HG03439 (cell line): ENCODE measurements at regions not wholly inside any gene's neighbourhood (a gene's known extent, or its start where the extent isn't known, plus 50 kb on each side); places are given as distances from the start of the nearest gene placed in this dataset.

Experiments used
- ATAC-seq: cut with Tn5 transposase; IDR thresholded peaks from one replicate; pipeline ENCODE4 v1.9.1; 2021; ENCODE audit warnings: mild to moderate bottlenecking, moderate library complexity; ENCODE audit not compliant: unreplicated experiment

- ATAC-seq, result no peak
Measured at GRCh38 chr13:61994174-61994573, 578.5 kb upstream of the PCDH20 start.

GRCh38 chr13:61989978-61990377 lies 574.3 kb upstream of the PCDH20 start:
- ATAC-seq, result no peak

- ATAC-seq, result no peak
Measured at GRCh38 chr13:61988810-61989209, 573.2 kb upstream of the PCDH20 start.

- ATAC-seq, result no peak
Measured at GRCh38 chr13:61975001-61975400, 559.4 kb upstream of the PCDH20 start.

- no peak for ATAC-seq
Measured at GRCh38 chr13:61965756-61966155, 550.1 kb upstream of the PCDH20 start.

GRCh38 chr13:61960981-61961380 lies 545.3 kb upstream of the PCDH20 start:
- no peak for ATAC-seq

GRCh38 chr13:61954092-61954491 lies 538.4 kb upstream of the PCDH20 start:
- no peak for ATAC-seq

GRCh38 chr13:61950828-61951227 lies 535.2 kb upstream of the PCDH20 start:
- ATAC-seq, result no peak

GRCh38 chr13:61944329-61944929 lies 528.8 kb upstream of the PCDH20 start:
- ATAC-seq, result no peak

- ATAC-seq, result no peak
Measured at GRCh38 chr13:61935710-61936109, 520.1 kb upstream of the PCDH20 start.

GRCh38 chr13:61927648-61928047 lies 512.0 kb upstream of the PCDH20 start:
- no peak for ATAC-seq

- ATAC-seq, result no peak
Measured at GRCh38 chr13:61918841-61919240, 503.2 kb upstream of the PCDH20 start.

GRCh38 chr13:61916483-61916882 lies 500.8 kb upstream of the PCDH20 start:
- ATAC-seq, result no peak

- no peak for ATAC-seq
Measured at GRCh38 chr13:61913183-61913582, 497.5 kb upstream of the PCDH20 start.

GRCh38 chr13:61908906-61909615 lies 493.4 kb upstream of the PCDH20 start:
- no peak for ATAC-seq

GRCh38 chr13:61905054-61905453 lies 489.4 kb upstream of the PCDH20 start:
- no peak for ATAC-seq

- ATAC-seq, result no peak
Measured at GRCh38 chr13:61901946-61902541, 486.4 kb upstream of the PCDH20 start.

GRCh38 chr13:61900033-61900432 lies 484.4 kb upstream of the PCDH20 start:
- ATAC-seq, result no peak

- ATAC-seq, result no peak
Measured at GRCh38 chr13:61898207-61898606, 482.6 kb upstream of the PCDH20 start.

- no peak for ATAC-seq
Measured at GRCh38 chr13:61891401-61891800, 475.8 kb upstream of the PCDH20 start.

- no peak for ATAC-seq
Measured at GRCh38 chr13:61884830-61885229, 469.2 kb upstream of the PCDH20 start.

- peak; percentile 94 for ATAC-seq
Measured at GRCh38 chr13:61880578-61881283, 465.1 kb upstream of the PCDH20 start.
